Umbilical cord (tissue), 1 donor: ENCODE measurements at regions not wholly inside any gene's neighbourhood (a gene's known extent, or its start where the extent isn't known, plus 50 kb on each side); places are given as distances from the start of the nearest gene placed in this dataset.

Experiments
- DNase-seq: peaks from one replicate; pipeline ENCODE4 v3.0.0-alpha.2; 2015; ENCODE audit warnings: low spot score

GRCh38 chr5:158126442-158127405, 267.8 kb upstream of the CLINT1 start:
- DNase-seq = no peak

- no peak for DNase-seq
Measured at GRCh38 chr5:158124606-158125316, 265.8 kb upstream of the CLINT1 start.

GRCh38 chr5:158123595-158123994, 264.6 kb upstream of the CLINT1 start:
- no peak for DNase-seq

- no peak for DNase-seq
Measured at GRCh38 chr5:158121678-158122077, 262.7 kb upstream of the CLINT1 start.

- DNase-seq = peak; percentile 9
Measured at GRCh38 chr5:158120760-158121159, 261.8 kb upstream of the CLINT1 start.

- DNase-seq = peak; percentile 50
Measured at GRCh38 chr5:158119961-158120723, 261.2 kb upstream of the CLINT1 start.

GRCh38 chr5:158117467-158118160, 258.7 kb upstream of the CLINT1 start:
- DNase-seq = peak; percentile 16

- DNase-seq = no peak
Measured at GRCh38 chr5:158116965-158117364, 258.0 kb upstream of the CLINT1 start.

GRCh38 chr5:158115468-158115867, 256.5 kb upstream of the CLINT1 start:
- DNase-seq = no peak

- DNase-seq = no peak
Measured at GRCh38 chr5:158108177-158108576, 249.2 kb upstream of the CLINT1 start.

GRCh38 chr5:158100373-158100888, 241.5 kb upstream of the CLINT1 start:
- no peak for DNase-seq

GRCh38 chr5:158099571-158100105, 240.7 kb upstream of the CLINT1 start:
- DNase-seq = no peak

GRCh38 chr5:158096835-158097234, 237.9 kb upstream of the CLINT1 start:
- DNase-seq = no peak

- DNase-seq = no peak
Measured at GRCh38 chr5:158086856-158087255, 227.9 kb upstream of the CLINT1 start.

- no peak for DNase-seq
Measured at GRCh38 chr5:158084292-158084691, 225.3 kb upstream of the CLINT1 start.

GRCh38 chr5:158082696-158083287, 223.8 kb upstream of the CLINT1 start:
- no peak for DNase-seq

GRCh38 chr5:158080112-158080511, 221.2 kb upstream of the CLINT1 start:
- no peak for DNase-seq

- DNase-seq = no peak
Measured at GRCh38 chr5:158079097-158079496, 220.2 kb upstream of the CLINT1 start.

GRCh38 chr5:158074992-158075769, 216.2 kb upstream of the CLINT1 start:
- peak; percentile 90 for DNase-seq

- DNase-seq = no peak
Measured at GRCh38 chr5:158074597-158074991, 215.6 kb upstream of the CLINT1 start.
